Panc1 (cell line): ENCODE measurements at regions not wholly inside any gene's neighbourhood (a gene's known extent, or its start where the extent isn't known, plus 50 kb on each side); places are given as distances from the start of the nearest gene placed in this dataset.

Experiments
- ATAC-seq: fragments of 200-7000 bp; cut with Tn5 transposase; 2 replicates; pipeline ENCODE4 v1.9.1; 2020; ENCODE audit warnings: mild to moderate bottlenecking, moderate library complexity
- BruUV-seq: library from RNA; stranded (reverse); fragments of 400-500 nt; replicated peaks from 2 replicates; lab custom pipeline; 2021; lab: Mats Ljungman, UMichigan
- CTCF ChIA-PET: fragments of 300-600 bp; sonication (Branson Sonifier 250); formaldehyde crosslinking; loops from one replicate; lab custom pipeline; 2022; ENCODE audit warnings: antibody characterized with exemption; lab: Charles Lee
- POLR2A ChIA-PET: fragments of 300-600 bp; sonication (Branson Sonifier 250); formaldehyde crosslinking; loops from one replicate; lab custom pipeline; 2022; ENCODE audit warnings: antibody characterized with exemption; lab: Charles Lee
- DNase-seq: peaks from one replicate; pipeline ENCODE4 v3.0.0-alpha.2; 2010; ENCODE audit warnings: low read depth, low spot score
- H3K27ac ChIP-seq: 2 replicates; pipeline ENCODE4 v1.5.1; 2011; ENCODE audit warnings: mild to moderate bottlenecking, low read length, inconsistent platforms
- H3K27me3 ChIP-seq: fragments of 200-500 bp; sonication (Bioruptor generic); 2 replicates; pipeline ENCODE4 v1.6.0; 2014; ENCODE audit warnings: low read length, inconsistent platforms; ENCODE audit not compliant: control insufficient read depth, insufficient read depth
- H3K36me3 ChIP-seq: fragments of 200-500 bp; sonication (Bioruptor generic); 2 replicates; pipeline ENCODE4 v1.5.1; 2014; ENCODE audit warnings: inconsistent platforms, mild to moderate bottlenecking, low read length, moderate library complexity; ENCODE audit not compliant: control insufficient read depth, insufficient read depth
- H3K4me1 ChIP-seq: 2 replicates; pipeline ENCODE4 v1.5.1; 2011; ENCODE audit warnings: inconsistent platforms, mild to moderate bottlenecking, low read length, moderate library complexity; ENCODE audit not compliant: control insufficient read depth, insufficient read depth
- H3K4me3 ChIP-seq, 2 experiments: 2 replicates each; pipeline ENCODE4 v1.5.1; 2011 to 2012; ENCODE audit warnings: low read depth in 2 of 2, low read length in 2 of 2, mild to moderate bottlenecking in 2 of 2, inconsistent platforms in 1 of 2, moderate library complexity in 1 of 2
- H3K9me3 ChIP-seq: fragments of 200-500 bp; sonication (Bioruptor generic); 2 replicates; pipeline ENCODE4 v1.5.1; 2014; ENCODE audit warnings: low read depth, mild to moderate bottlenecking, inconsistent platforms, low read length, moderate library complexity; ENCODE audit not compliant: control insufficient read depth, insufficient read depth
- POLR2AphosphoS5 ChIP-seq: IDR thresholded peaks from 2 replicates; pipeline ENCODE4 v1.6.1; 2012; ENCODE audit warnings: mild to moderate bottlenecking, low read depth, low read length, moderate library complexity
- SIN3A ChIP-seq: IDR thresholded peaks from 2 replicates; pipeline ENCODE4 v1.6.1; 2012; ENCODE audit warnings: low read depth, mild to moderate bottlenecking, low read length, moderate library complexity, borderline replicate concordance; ENCODE audit not compliant: insufficient read depth
- TCF7L2 ChIP-seq: IDR thresholded peaks from 2 replicates; pipeline ENCODE4 v1.6.1; 2011; ENCODE audit warnings: mild to moderate bottlenecking, low read depth, low read length, inconsistent platforms
- in situ Hi-C: cut with HindIII; loops from 2 replicates; pipeline ENCODE4 v1.10.0; 2016; ENCODE audit warnings: low sequenced_read_pairs, low pct_unique_long_range_greater_than_20kb
- intact Hi-C: fragments of 100-400 bp; cut with micrococcal nuclease; formaldehyde crosslinking; loops from one replicate; pipeline ENCODE4 v1.10.0; 2022; ENCODE audit not compliant: unreplicated experiment
- TF ChIP-seq, protein P1 (sequence below): fragments of 450-650 bp; IDR thresholded peaks from 2 replicates; pipeline ENCODE4 v1.5.1; 2017; ENCODE audit warnings: mild to moderate bottlenecking
- TF ChIP-seq, protein P2 (sequence below), 2 experiments: IDR thresholded peaks; 2 replicates each; pipeline ENCODE4 v1.6.1; 2011 to 2012; ENCODE audit warnings: low read depth in 2 of 2, control low read depth in 1 of 2, low read length in 1 of 2, mild to moderate bottlenecking in 1 of 2, moderate library complexity in 1 of 2; ENCODE audit not compliant: insufficient read depth in 1 of 2

DNA sequence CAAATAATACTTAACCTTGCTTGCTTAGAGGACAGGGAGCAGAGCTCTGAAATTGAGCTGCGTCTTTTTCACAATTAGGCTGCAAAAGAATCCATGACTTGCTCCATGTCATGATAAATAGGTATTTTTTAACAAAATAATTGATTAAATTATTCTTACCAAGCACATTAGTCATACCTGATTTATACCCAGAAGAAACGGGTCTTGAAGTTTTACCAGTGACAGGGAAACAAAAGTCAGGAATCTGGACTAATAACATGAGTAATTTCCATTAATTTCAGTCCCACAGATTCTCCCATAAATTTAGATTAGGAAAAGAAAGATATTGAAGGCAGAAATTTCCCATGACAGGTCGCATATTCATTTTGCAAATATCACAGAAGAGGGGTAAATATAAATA is 85.0 kb upstream of the BMP5 start:
- H3K27me3 ChIP-seq = no peaks in the 10 kb centered on the region
- H3K36me3 ChIP-seq = no peaks in the 10 kb centered on the region
- ChIA-PET POLR2A (no interaction called here), CTCF (no interaction called here)
- no peak for TF ChIP-seq TCF7L2
- no peak for TF ChIP-seq POLR2AphosphoS5
- TF ChIP-seq, protein P1, sequence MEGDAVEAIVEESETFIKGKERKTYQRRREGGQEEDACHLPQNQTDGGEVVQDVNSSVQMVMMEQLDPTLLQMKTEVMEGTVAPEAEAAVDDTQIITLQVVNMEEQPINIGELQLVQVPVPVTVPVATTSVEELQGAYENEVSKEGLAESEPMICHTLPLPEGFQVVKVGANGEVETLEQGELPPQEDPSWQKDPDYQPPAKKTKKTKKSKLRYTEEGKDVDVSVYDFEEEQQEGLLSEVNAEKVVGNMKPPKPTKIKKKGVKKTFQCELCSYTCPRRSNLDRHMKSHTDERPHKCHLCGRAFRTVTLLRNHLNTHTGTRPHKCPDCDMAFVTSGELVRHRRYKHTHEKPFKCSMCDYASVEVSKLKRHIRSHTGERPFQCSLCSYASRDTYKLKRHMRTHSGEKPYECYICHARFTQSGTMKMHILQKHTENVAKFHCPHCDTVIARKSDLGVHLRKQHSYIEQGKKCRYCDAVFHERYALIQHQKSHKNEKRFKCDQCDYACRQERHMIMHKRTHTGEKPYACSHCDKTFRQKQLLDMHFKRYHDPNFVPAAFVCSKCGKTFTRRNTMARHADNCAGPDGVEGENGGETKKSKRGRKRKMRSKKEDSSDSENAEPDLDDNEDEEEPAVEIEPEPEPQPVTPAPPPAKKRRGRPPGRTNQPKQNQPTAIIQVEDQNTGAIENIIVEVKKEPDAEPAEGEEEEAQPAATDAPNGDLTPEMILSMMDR = no peak
- no peak for TF ChIP-seq SIN3A
- TF ChIP-seq, protein P2, sequence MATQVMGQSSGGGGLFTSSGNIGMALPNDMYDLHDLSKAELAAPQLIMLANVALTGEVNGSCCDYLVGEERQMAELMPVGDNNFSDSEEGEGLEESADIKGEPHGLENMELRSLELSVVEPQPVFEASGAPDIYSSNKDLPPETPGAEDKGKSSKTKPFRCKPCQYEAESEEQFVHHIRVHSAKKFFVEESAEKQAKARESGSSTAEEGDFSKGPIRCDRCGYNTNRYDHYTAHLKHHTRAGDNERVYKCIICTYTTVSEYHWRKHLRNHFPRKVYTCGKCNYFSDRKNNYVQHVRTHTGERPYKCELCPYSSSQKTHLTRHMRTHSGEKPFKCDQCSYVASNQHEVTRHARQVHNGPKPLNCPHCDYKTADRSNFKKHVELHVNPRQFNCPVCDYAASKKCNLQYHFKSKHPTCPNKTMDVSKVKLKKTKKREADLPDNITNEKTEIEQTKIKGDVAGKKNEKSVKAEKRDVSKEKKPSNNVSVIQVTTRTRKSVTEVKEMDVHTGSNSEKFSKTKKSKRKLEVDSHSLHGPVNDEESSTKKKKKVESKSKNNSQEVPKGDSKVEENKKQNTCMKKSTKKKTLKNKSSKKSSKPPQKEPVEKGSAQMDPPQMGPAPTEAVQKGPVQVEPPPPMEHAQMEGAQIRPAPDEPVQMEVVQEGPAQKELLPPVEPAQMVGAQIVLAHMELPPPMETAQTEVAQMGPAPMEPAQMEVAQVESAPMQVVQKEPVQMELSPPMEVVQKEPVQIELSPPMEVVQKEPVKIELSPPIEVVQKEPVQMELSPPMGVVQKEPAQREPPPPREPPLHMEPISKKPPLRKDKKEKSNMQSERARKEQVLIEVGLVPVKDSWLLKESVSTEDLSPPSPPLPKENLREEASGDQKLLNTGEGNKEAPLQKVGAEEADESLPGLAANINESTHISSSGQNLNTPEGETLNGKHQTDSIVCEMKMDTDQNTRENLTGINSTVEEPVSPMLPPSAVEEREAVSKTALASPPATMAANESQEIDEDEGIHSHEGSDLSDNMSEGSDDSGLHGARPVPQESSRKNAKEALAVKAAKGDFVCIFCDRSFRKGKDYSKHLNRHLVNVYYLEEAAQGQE (IDR thresholded peaks at IDR 0.05; ENCODE audit: insufficient read depth in 1 of 2, low read depth in 2 of 2, low read length in 1 of 2) = no peak
- H3K4me1 ChIP-seq = no peaks in the 10 kb centered on the region
- no TSS peak for BruUV-seq
- H3K9me3 ChIP-seq = no peaks in the 10 kb centered on the region
- H3K4me3 ChIP-seq = no peak overlapping the region
- H3K27ac ChIP-seq = no peak overlapping the region
- DNase-seq (no peak), ATAC-seq (no peak)
- in situ Hi-C loops = no loop called here
- intact Hi-C loops = no loop called here

DNA sequence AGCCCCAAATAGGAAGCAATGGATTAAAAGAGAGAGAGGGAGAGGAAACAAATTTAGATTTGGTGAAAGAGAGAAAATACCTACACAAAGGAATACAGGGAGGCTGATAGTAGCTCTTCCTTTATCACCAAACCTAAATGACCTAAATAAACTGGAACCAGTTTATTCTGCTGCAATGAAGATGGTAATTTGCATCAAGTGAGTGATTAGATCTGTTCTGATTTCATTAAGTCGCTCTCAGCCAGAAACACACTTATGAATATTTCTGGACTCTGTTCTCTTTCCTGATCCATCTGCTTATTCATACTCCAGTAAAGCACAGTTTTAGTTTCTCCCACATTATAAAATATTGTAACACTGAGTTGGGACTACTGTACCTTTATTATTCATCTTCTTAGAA is 83.4 kb upstream of the BMP5 start:
- no peaks in the 10 kb centered on the region for H3K36me3 ChIP-seq
- H3K9me3 ChIP-seq = no peaks in the 10 kb centered on the region
- in situ Hi-C loops = no loop called here
- no peak for ATAC-seq
- BruUV-seq = no TSS peak
- no peaks in the 10 kb centered on the region for H3K4me1 ChIP-seq
- ChIA-PET POLR2A (no interaction called here), CTCF (no interaction called here)
- intact Hi-C loops = no loop called here
- TF ChIP-seq POLR2AphosphoS5 (no peak), SIN3A (no peak), TCF7L2 (no peak)
- TF ChIP-seq, protein P1 = no peak
- TF ChIP-seq, protein P2 (IDR thresholded peaks at IDR 0.05; ENCODE audit: insufficient read depth in 1 of 2, low read depth in 2 of 2, low read length in 1 of 2) = no peak
- H3K4me3 ChIP-seq = no peak overlapping the region
- H3K27ac ChIP-seq = peak overlapping the region; percentile 12; the same call in 1 of the 2 replicates
- no peaks in the 10 kb centered on the region for H3K27me3 ChIP-seq
- DNase-seq = no peak
